Gastroesophageal sphincter (tissue), 3 donors: ENCODE measurements at regions not wholly inside any gene's neighbourhood (a gene's known extent, or its start where the extent isn't known, plus 50 kb on each side); places are given as distances from the start of the nearest gene placed in this dataset.

Source experiments
- POLR2A ChIP-seq, 2 donors: fragments of 450-650 bp; IDR thresholded peaks; one replicate each; pipeline ENCODE4 v1.6.1; 2017; ENCODE audit warnings: antibody characterized with exemption in 2 of 2, mild to moderate bottlenecking in 2 of 2, moderate library complexity in 1 of 2
- TF ChIP-seq, protein P1 (sequence below), 4 experiments: fragments of 200-600 bp in 2 of 4; fragments of 450-650 bp in 2 of 4; sonication (generic) in 1 of 4; IDR thresholded peaks; one replicate each; pipeline ENCODE4 v1.5.1; 2017 to 2019; ENCODE audit warnings: antibody characterized with exemption in 4 of 4, mild to moderate bottlenecking in 2 of 4, moderate library complexity in 2 of 4

DNA sequence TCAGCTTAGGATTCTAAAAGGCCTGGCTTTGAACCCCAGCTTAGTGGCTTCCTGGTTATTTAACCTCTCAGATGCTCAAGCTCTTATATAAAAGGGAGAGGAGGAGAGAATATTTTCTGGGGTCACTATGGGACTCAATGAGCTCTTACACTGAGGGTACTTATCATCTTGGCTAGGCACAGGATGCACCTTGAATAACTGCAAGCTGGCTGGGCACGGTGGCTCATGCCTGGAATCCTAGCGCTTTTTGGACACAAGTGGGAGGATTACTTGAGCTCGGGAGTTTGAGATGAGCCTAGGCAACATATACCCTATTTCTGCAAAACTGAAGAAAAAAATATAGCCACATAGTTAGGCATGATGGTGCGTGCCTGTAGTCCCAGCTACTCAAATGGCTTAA is 665.3 kb upstream of the RBFOX1 start:
- TF ChIP-seq, protein P1, sequence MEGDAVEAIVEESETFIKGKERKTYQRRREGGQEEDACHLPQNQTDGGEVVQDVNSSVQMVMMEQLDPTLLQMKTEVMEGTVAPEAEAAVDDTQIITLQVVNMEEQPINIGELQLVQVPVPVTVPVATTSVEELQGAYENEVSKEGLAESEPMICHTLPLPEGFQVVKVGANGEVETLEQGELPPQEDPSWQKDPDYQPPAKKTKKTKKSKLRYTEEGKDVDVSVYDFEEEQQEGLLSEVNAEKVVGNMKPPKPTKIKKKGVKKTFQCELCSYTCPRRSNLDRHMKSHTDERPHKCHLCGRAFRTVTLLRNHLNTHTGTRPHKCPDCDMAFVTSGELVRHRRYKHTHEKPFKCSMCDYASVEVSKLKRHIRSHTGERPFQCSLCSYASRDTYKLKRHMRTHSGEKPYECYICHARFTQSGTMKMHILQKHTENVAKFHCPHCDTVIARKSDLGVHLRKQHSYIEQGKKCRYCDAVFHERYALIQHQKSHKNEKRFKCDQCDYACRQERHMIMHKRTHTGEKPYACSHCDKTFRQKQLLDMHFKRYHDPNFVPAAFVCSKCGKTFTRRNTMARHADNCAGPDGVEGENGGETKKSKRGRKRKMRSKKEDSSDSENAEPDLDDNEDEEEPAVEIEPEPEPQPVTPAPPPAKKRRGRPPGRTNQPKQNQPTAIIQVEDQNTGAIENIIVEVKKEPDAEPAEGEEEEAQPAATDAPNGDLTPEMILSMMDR (IDR thresholded peaks at IDR 0.05): no peak
- TF ChIP-seq POLR2A (IDR thresholded peaks at IDR 0.05): no peak
